ENCODE measurements at regions not wholly inside any gene's neighbourhood (a gene's known extent, or its start where the extent isn't known, plus 50 kb on each side); places are given as distances from the start of the nearest gene placed in this dataset.

- intact Hi-C loops (cut with micrococcal nuclease; ENCODE audit: unreplicated experiment) (no loop called here), in situ Hi-C loops (cut with HindIII; ENCODE audit: extremely low pct_ligation_motif_present, low pct_unique_long_range_greater_than_20kb) (no loop called here)
- no peak for ATAC-seq
- DNase-seq (ENCODE audit: low spot score) = no peak
- Histone ChIP-seq H3K27me3 (ENCODE audit: control insufficient read depth in 1 of 2, insufficient read depth in 2 of 2, low read length in 2 of 2) (no peaks in the 10 kb centered on the region), H3K79me2 (ENCODE audit: insufficient read depth, low read length) (no peaks in the 10 kb centered on the region), H3K4me1 (ENCODE audit: insufficient read depth, low read length) (no peaks in the 10 kb centered on the region), H3K9me3 (ENCODE audit: low read length) (peaks cover 13% of the 10 kb centered on the region), H2AFZ (ENCODE audit: low read length) (no peak overlapping the region), H4K20me1 (ENCODE audit: insufficient read depth, low read length) (no peaks in the 10 kb centered on the region), H3K9ac (ENCODE audit: insufficient read depth, low read depth, low read length) (no peak overlapping the region), H3K27ac (ENCODE audit: extremely low read length, insufficient read depth, low read length) (no peak overlapping the region), H3K36me3 (replicated peaks in 1 of 2; ENCODE audit: control insufficient read depth in 1 of 2, insufficient read depth in 2 of 2, low read length in 2 of 2) (no peaks in the 10 kb centered on the region), H3K4me3 (replicated peaks in 1 of 3; ENCODE audit: insufficient read depth in 1 of 3, low read depth in 2 of 3, low read length in 3 of 3) (no peak overlapping the region), H3K4me2 (ENCODE audit: low read depth, low read length) (no peak overlapping the region)
- ChIA-PET POLR2A (no interaction called here), CTCF (ENCODE audit: low intra/inter-chr PET ratio, low total read pairs) (no interaction called here)
- WGBS (ENCODE audit: low lambda C conversion rate) = 0% methylated on average over 2 of the region's 2 CpGs
- no peak for FAIRE-seq
- TF ChIP-seq NFIB (CRISPR knock-in tag; IDR thresholded peaks at IDR 0.05; ENCODE audit: borderline replicate concordance) (no peak), ZKSCAN1 (IDR thresholded peaks at IDR 0.05; ENCODE audit: low read length) (no peak), NFE2L2 (IDR thresholded peaks at IDR 0.05; ENCODE audit: low read length) (no peak), BRCA1 (CRISPR knock-in tag; IDR thresholded peaks at IDR 0.05) (no peak), ZNF550 (CRISPR knock-in tag; IDR thresholded peaks at IDR 0.05; ENCODE audit: borderline replicate concordance) (no peak), ZNF782 (CRISPR knock-in tag; IDR thresholded peaks at IDR 0.05; ENCODE audit: borderline replicate concordance) (no peak), ZNF484 (CRISPR knock-in tag; IDR thresholded peaks at IDR 0.05; ENCODE audit: borderline replicate concordance, low read depth) (no peak), ZNF75D (CRISPR knock-in tag; IDR thresholded peaks at IDR 0.05; ENCODE audit: borderline replicate concordance) (no peak), ZBTB33 (CRISPR knock-in tag; IDR thresholded peaks at IDR 0.05) (no peak), GTF3A (CRISPR knock-in tag; conservative IDR thresholded peaks at IDR 0.05) (no peak), ZNF143 (CRISPR knock-in tag; IDR thresholded peaks at IDR 0.05) (no peak), DMAP1 (CRISPR knock-in tag; IDR thresholded peaks at IDR 0.05) (no peak), RFX1 (IDR thresholded peaks at IDR 0.05) (no peak)
- BruUV-seq (replicated peaks) = no TSS peak
Measured at GRCh38 chr11:101292661-101293240, 163.1 kb upstream of the PGR start.

All from HepG2 (cell line).